Neuronal stem cell (in vitro differentiated cells): ENCODE measurements at regions not wholly inside any gene's neighbourhood (a gene's known extent, or its start where the extent isn't known, plus 50 kb on each side); places are given as distances from the start of the nearest gene placed in this dataset.

Source experiments
- DNase-seq: peaks from one replicate; pipeline ENCODE4 v3.0.0-alpha.2; 2013; ENCODE audit warnings: low spot score
- H2AFZ ChIP-seq: one replicate; pipeline ENCODE4 v1.6.1; 2013; ENCODE audit warnings: mild to moderate bottlenecking, low read length, inconsistent platforms
- H2AK5ac ChIP-seq: 2 replicates; pipeline ENCODE4 v1.6.1; 2013; ENCODE audit warnings: low read depth, mild to moderate bottlenecking, inconsistent platforms, low read length, moderate library complexity, mixed read lengths
- H2BK120ac ChIP-seq: 2 replicates; pipeline ENCODE4 v1.6.1; 2013; ENCODE audit warnings: low read depth, mild to moderate bottlenecking, inconsistent platforms, low read length, moderate library complexity, mixed read lengths
- H2BK12ac ChIP-seq: one replicate; pipeline ENCODE4 v1.6.1; 2013; ENCODE audit warnings: low read length, inconsistent platforms
- H2BK15ac ChIP-seq: 2 replicates; pipeline ENCODE4 v1.6.1; 2013; ENCODE audit warnings: mild to moderate bottlenecking, low read length, inconsistent platforms, mixed read lengths
- H2BK5ac ChIP-seq: one replicate; pipeline ENCODE4 v1.6.1; 2013; ENCODE audit warnings: inconsistent platforms, mild to moderate bottlenecking, low read length, moderate library complexity
- H3K14ac ChIP-seq: one replicate; pipeline ENCODE4 v1.6.1; 2013; ENCODE audit warnings: low read length, inconsistent platforms
- H3K18ac ChIP-seq: 2 replicates; pipeline ENCODE4 v1.6.1; 2013; ENCODE audit warnings: low read length, inconsistent platforms
- H3K23ac ChIP-seq: 2 replicates; pipeline ENCODE4 v1.6.1; 2013; ENCODE audit warnings: low read depth, mild to moderate bottlenecking, mixed read lengths, low read length, inconsistent platforms; ENCODE audit not compliant: poor library complexity
- H3K27ac ChIP-seq: replicated peaks from 3 replicates; pipeline ENCODE4 v1.5.1; 2013; ENCODE audit warnings: low read length, inconsistent platforms
- H3K27me3 ChIP-seq, 3 experiments: 2 replicates each; pipeline ENCODE4 v1.6.1; 2013; ENCODE audit warnings: low read length in 3 of 3, mild to moderate bottlenecking in 2 of 3, inconsistent platforms in 1 of 3, low read depth in 1 of 3, mixed read lengths in 1 of 3, moderate library complexity in 1 of 3; ENCODE audit not compliant: control insufficient read depth in 3 of 3, insufficient read depth in 3 of 3
- H3K36me3 ChIP-seq, 2 donors: replicated peaks in 1 of 2; 2 replicates each; pipeline ENCODE4 v1.6.1; 2013; ENCODE audit warnings: low read length in 2 of 2; ENCODE audit not compliant: control insufficient read depth in 2 of 2, insufficient read depth in 2 of 2
- H3K4ac ChIP-seq: 2 replicates; pipeline ENCODE4 v1.6.1; 2013; ENCODE audit warnings: inconsistent platforms, mild to moderate bottlenecking, low read length, moderate library complexity
- H3K4me1 ChIP-seq, 2 donors: 1 replicate in 1 of 2; 2 replicates in 1 of 2; pipeline ENCODE4 v1.6.1; 2013; ENCODE audit warnings: low read length in 2 of 2, low read depth in 1 of 2; ENCODE audit not compliant: control insufficient read depth in 2 of 2, insufficient read depth in 1 of 2
- H3K4me2 ChIP-seq: one replicate; pipeline ENCODE4 v1.6.1; 2013; ENCODE audit warnings: mild to moderate bottlenecking, low read length, inconsistent platforms; ENCODE audit not compliant: insufficient read depth, poor library complexity, severe bottlenecking
- H3K4me3 ChIP-seq, 2 donors: 2 replicates each; pipeline ENCODE4 v1.5.1; 2013; ENCODE audit warnings: low read length in 2 of 2, mild to moderate bottlenecking in 2 of 2, inconsistent platforms in 1 of 2, moderate library complexity in 1 of 2
- H3K79me1 ChIP-seq: one replicate; pipeline ENCODE4 v1.6.1; 2013; ENCODE audit warnings: low read depth, mild to moderate bottlenecking, inconsistent platforms, low read length, moderate library complexity
- H3K9ac ChIP-seq: one replicate; pipeline ENCODE4 v1.6.1; 2013; ENCODE audit warnings: mild to moderate bottlenecking, low read depth, low read length, inconsistent platforms; ENCODE audit not compliant: poor library complexity
- H3K9me3 ChIP-seq, 2 donors: replicated peaks in 1 of 2; 2 replicates each; pipeline versions ENCODE3 to v1.6.1; 2013; ENCODE audit warnings: low read length in 2 of 2, mild to moderate bottlenecking in 2 of 2, inconsistent platforms in 1 of 2, low read depth in 1 of 2, mixed read lengths in 1 of 2, moderate library complexity in 1 of 2; ENCODE audit not compliant: control insufficient read depth in 2 of 2, insufficient read depth in 1 of 2
- H4K8ac ChIP-seq: one replicate; pipeline ENCODE4 v1.6.1; 2013; ENCODE audit warnings: low read depth, mild to moderate bottlenecking, inconsistent platforms, low read length, moderate library complexity
- H4K91ac ChIP-seq: one replicate; pipeline ENCODE4 v1.6.1; 2013; ENCODE audit warnings: low read length, low read depth, mild to moderate bottlenecking, inconsistent platforms; ENCODE audit not compliant: poor library complexity
- WGBS, 2 donors: extraction: QIAGEN DNeasy Blood & Tissue Kit; methylation state at CpG; one replicate each; pipeline ENCODE4 v1.1.7; 2013; ENCODE audit warnings: missing lambda C conversion rate in 2 of 2, mixed read lengths in 1 of 2; ENCODE audit not compliant: insufficient read length in 2 of 2, insufficient replicate concordance in 1 of 2; ENCODE audit errors: extremely low coverage in 2 of 2; 5-methylcytosine and 5-hydroxymethylcytosine counted together

- no peak overlapping the region for H3K4me3 ChIP-seq
- no CpG with 5 or more reads among the region's 2 CpGs for WGBS, 2 donors
These were observed 277.5 kb downstream of the KCNS3 start for GRCh38 chr2:18156002-18156401.

GRCh38 chr2:18154812-18155211, 276.3 kb downstream of the KCNS3 start:
- H3K79me1 ChIP-seq: no peaks in the 10 kb centered on the region
- H3K27me3 ChIP-seq: no peaks in the 10 kb centered on the region
- H3K4me1 ChIP-seq: peaks cover 0 to 2% of the 10 kb centered on the region in 2 donors
- no peak overlapping the region for H2AFZ ChIP-seq
- H4K8ac ChIP-seq: no peak overlapping the region
- no peak overlapping the region for H2BK5ac ChIP-seq
- H3K18ac ChIP-seq: no peak overlapping the region
- H2BK12ac ChIP-seq: no peak overlapping the region
- no peak overlapping the region for H3K23ac ChIP-seq
- no peak overlapping the region for H3K4me3 ChIP-seq
- no peak overlapping the region for H3K27ac ChIP-seq
- H3K9ac ChIP-seq: no peak overlapping the region
- H3K14ac ChIP-seq: no peak overlapping the region
- no peak overlapping the region for H2BK15ac ChIP-seq
- no peak overlapping the region for H2BK120ac ChIP-seq
- no peaks in the 10 kb centered on the region for H3K9me3 ChIP-seq
- H3K4me2 ChIP-seq: no peak overlapping the region
- H2AK5ac ChIP-seq: no peak overlapping the region
- H3K4ac ChIP-seq: no peak overlapping the region
- no peak for DNase-seq
- H3K36me3 ChIP-seq: no peaks in the 10 kb centered on the region
- no peak overlapping the region for H4K91ac ChIP-seq

More at GRCh38 chr2:18156002-18156401, 277.5 kb downstream of the KCNS3 start:
- no peak overlapping the region for H3K27ac ChIP-seq
- H3K79me1 ChIP-seq: no peaks in the 10 kb centered on the region
- H2BK5ac ChIP-seq: no peak overlapping the region
- H3K36me3 ChIP-seq: no peaks in the 10 kb centered on the region
- no peak overlapping the region for H4K91ac ChIP-seq
- no peak overlapping the region for H3K23ac ChIP-seq
- no peak overlapping the region for H3K9ac ChIP-seq
- H3K18ac ChIP-seq: no peak overlapping the region
- H3K4ac ChIP-seq: no peak overlapping the region
- no peaks in the 10 kb centered on the region for H3K9me3 ChIP-seq
- no peak overlapping the region for H2AFZ ChIP-seq
- H3K4me2 ChIP-seq: no peak overlapping the region
- H2AK5ac ChIP-seq: no peak overlapping the region
- H3K4me1 ChIP-seq: peaks cover 0 to 2% of the 10 kb centered on the region in 2 donors
- no peaks in the 10 kb centered on the region for H3K27me3 ChIP-seq
- no peak overlapping the region for H2BK12ac ChIP-seq
- no peak overlapping the region for H2BK120ac ChIP-seq
- H4K8ac ChIP-seq: no peak overlapping the region
- no peak overlapping the region for H2BK15ac ChIP-seq
- no peak overlapping the region for H3K14ac ChIP-seq
- DNase-seq: no peak

GRCh38 chr2:18154259-18154658, 275.8 kb downstream of the KCNS3 start:
- no peaks in the 10 kb centered on the region for H3K27me3 ChIP-seq
- no peak overlapping the region for H2BK120ac ChIP-seq
- no peak overlapping the region for H4K91ac ChIP-seq
- H3K4me2 ChIP-seq: no peak overlapping the region
- no peak overlapping the region for H3K23ac ChIP-seq
- H3K18ac ChIP-seq: no peak overlapping the region
- H3K27ac ChIP-seq: no peak overlapping the region
- H3K9me3 ChIP-seq: no peaks in the 10 kb centered on the region
- H2BK12ac ChIP-seq: no peak overlapping the region
- no peak overlapping the region for H2BK15ac ChIP-seq
- H3K9ac ChIP-seq: no peak overlapping the region
- WGBS, 2 donors: no CpG with 5 or more reads among the region's 3 CpGs
- no peak overlapping the region for H4K8ac ChIP-seq
- H3K4ac ChIP-seq: no peak overlapping the region
- H3K14ac ChIP-seq: no peak overlapping the region
- no peaks in the 10 kb centered on the region for H3K36me3 ChIP-seq
- no peak overlapping the region for H3K4me3 ChIP-seq
- DNase-seq: no peak
- H3K79me1 ChIP-seq: no peaks in the 10 kb centered on the region
- no peak overlapping the region for H2BK5ac ChIP-seq
- H2AK5ac ChIP-seq: no peak overlapping the region
- peaks cover 0 to 2% of the 10 kb centered on the region in 2 donors for H3K4me1 ChIP-seq
- no peak overlapping the region for H2AFZ ChIP-seq

- Histone ChIP-seq H2BK15ac (no peak overlapping the region), H3K18ac (no peak overlapping the region), H3K4me1 (peaks cover 0 to under 1% of the 10 kb centered on the region in 2 donors), H3K79me1 (no peaks in the 10 kb centered on the region), H2BK5ac (no peak overlapping the region), H4K8ac (no peak overlapping the region), H2BK120ac (no peak overlapping the region), H4K91ac (no peak overlapping the region), H3K36me3 (no peaks in the 10 kb centered on the region), H3K4me3 (no peak overlapping the region), H3K9ac (no peak overlapping the region), H3K27me3 (no peaks in the 10 kb centered on the region), H2AK5ac (no peak overlapping the region), H3K23ac (no peak overlapping the region), H3K4me2 (no peak overlapping the region), H3K14ac (no peak overlapping the region), H3K4ac (no peak overlapping the region), H2AFZ (no peak overlapping the region), H3K27ac (no peak overlapping the region), H2BK12ac (no peak overlapping the region), H3K9me3 (no peaks in the 10 kb centered on the region)
- WGBS, 2 donors: no CpG with 5 or more reads among the region's 1 CpG
- no peak for DNase-seq
These were observed 275.3 kb downstream of the KCNS3 start for GRCh38 chr2:18153741-18154140.
